HL-60 (cell line): ENCODE measurements at regions not wholly inside any gene's neighbourhood (a gene's known extent, or its start where the extent isn't known, plus 50 kb on each side); places are given as distances from the start of the nearest gene placed in this dataset.

ENCODE experiments used
- POLR2AphosphoS5 ChIP-seq: IDR thresholded peaks from 2 replicates; pipeline ENCODE4 v1.6.1; 2012; ENCODE audit warnings: low read depth
- TF ChIP-seq, protein P1 (sequence below): IDR thresholded peaks from one replicate; pipeline ENCODE4 v1.5.1; 2011; ENCODE audit warnings: low read length, control low read depth, inconsistent platforms; ENCODE audit not compliant: insufficient read depth
- TF ChIP-seq, protein P2 (sequence below): IDR thresholded peaks from 2 replicates; pipeline ENCODE4 v1.6.1; 2012; ENCODE audit warnings: low read depth; ENCODE audit not compliant: insufficient replicate concordance

DNA sequence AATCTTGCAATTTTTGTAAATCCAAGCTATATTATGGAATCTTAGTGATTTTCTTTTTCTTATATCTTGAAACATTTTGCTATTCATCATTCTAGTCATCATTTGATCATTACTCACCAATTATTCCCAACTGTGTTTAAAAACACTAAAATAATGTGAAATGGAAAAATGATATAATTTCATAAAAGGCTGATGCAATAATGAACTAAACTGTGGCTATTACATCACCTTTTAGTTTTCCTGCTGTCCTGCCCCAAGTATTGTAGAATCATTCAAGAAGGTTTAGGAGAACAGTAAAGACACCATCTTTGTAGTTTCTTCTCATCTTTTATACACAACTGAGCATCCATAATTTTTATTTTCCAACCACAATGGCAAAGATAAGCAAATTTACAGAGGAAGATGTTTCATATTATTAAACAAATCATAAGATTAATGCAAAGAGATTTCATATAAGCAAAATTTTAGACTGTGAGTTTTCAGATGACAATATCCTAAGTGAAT is 431.0 kb upstream of the SLC30A5 start:
- TF ChIP-seq, protein P1, sequence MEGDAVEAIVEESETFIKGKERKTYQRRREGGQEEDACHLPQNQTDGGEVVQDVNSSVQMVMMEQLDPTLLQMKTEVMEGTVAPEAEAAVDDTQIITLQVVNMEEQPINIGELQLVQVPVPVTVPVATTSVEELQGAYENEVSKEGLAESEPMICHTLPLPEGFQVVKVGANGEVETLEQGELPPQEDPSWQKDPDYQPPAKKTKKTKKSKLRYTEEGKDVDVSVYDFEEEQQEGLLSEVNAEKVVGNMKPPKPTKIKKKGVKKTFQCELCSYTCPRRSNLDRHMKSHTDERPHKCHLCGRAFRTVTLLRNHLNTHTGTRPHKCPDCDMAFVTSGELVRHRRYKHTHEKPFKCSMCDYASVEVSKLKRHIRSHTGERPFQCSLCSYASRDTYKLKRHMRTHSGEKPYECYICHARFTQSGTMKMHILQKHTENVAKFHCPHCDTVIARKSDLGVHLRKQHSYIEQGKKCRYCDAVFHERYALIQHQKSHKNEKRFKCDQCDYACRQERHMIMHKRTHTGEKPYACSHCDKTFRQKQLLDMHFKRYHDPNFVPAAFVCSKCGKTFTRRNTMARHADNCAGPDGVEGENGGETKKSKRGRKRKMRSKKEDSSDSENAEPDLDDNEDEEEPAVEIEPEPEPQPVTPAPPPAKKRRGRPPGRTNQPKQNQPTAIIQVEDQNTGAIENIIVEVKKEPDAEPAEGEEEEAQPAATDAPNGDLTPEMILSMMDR: no peak
- no peak for TF ChIP-seq POLR2AphosphoS5
- TF ChIP-seq, protein P2, sequence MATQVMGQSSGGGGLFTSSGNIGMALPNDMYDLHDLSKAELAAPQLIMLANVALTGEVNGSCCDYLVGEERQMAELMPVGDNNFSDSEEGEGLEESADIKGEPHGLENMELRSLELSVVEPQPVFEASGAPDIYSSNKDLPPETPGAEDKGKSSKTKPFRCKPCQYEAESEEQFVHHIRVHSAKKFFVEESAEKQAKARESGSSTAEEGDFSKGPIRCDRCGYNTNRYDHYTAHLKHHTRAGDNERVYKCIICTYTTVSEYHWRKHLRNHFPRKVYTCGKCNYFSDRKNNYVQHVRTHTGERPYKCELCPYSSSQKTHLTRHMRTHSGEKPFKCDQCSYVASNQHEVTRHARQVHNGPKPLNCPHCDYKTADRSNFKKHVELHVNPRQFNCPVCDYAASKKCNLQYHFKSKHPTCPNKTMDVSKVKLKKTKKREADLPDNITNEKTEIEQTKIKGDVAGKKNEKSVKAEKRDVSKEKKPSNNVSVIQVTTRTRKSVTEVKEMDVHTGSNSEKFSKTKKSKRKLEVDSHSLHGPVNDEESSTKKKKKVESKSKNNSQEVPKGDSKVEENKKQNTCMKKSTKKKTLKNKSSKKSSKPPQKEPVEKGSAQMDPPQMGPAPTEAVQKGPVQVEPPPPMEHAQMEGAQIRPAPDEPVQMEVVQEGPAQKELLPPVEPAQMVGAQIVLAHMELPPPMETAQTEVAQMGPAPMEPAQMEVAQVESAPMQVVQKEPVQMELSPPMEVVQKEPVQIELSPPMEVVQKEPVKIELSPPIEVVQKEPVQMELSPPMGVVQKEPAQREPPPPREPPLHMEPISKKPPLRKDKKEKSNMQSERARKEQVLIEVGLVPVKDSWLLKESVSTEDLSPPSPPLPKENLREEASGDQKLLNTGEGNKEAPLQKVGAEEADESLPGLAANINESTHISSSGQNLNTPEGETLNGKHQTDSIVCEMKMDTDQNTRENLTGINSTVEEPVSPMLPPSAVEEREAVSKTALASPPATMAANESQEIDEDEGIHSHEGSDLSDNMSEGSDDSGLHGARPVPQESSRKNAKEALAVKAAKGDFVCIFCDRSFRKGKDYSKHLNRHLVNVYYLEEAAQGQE: no peak
